Astrocyte (in vitro differentiated cells and primary cell): ENCODE measurements at regions not wholly inside any gene's neighbourhood (a gene's known extent, or its start where the extent isn't known, plus 50 kb on each side); places are given as distances from the start of the nearest gene placed in this dataset.

Experiments
- CTCF ChIP-seq: IDR thresholded peaks from 2 replicates; pipeline ENCODE4 v1.5.1; 2011; ENCODE audit warnings: low read depth, mild to moderate bottlenecking, inconsistent platforms, low read length, moderate library complexity; ENCODE audit not compliant: insufficient read depth
- EZH2 ChIP-seq: IDR thresholded peaks from 2 replicates; pipeline ENCODE4 v1.6.1; 2012; ENCODE audit warnings: mild to moderate bottlenecking, low read length, inconsistent platforms; ENCODE audit not compliant: insufficient read depth

- no peak for TF ChIP-seq CTCF
- no peak for TF ChIP-seq EZH2
Observed at GRCh38 chr2:67165523-67165990, 231.6 kb upstream of the ETAA1 start.
